ENCODE measurements at regions not wholly inside any gene's neighbourhood (a gene's known extent, or its start where the extent isn't known, plus 50 kb on each side); places are given as distances from the start of the nearest gene placed in this dataset.

DNA sequence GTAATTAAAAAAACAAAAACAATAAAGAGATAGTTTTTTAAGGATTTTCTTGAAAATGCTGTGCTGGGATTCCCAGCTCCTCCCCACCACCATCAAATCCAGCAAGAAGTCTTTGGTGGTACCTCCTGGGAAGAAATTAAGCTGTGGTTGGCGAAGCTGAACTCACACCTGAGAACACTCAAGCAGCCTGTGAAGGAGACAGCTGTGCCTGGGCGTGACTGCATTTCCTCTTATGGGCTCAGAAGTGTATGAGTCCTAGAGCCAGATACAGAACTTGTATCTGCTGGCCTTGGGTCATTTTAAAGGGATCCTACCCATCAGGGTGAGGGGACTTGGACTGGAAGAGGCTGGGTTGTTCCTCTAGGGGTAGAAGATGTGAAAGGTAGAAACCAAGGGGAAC, 561.2 kb upstream of the SGCD start:
- ChIA-PET POLR2A (no interaction called here), CTCF (no interaction called here)
- Mint-ChIP-seq H3K27ac (no peak overlapping the region), H3K9me3 (peaks cover 9% of the 10 kb centered on the region), H3K36me3 (ENCODE audit: low read depth) (no peaks in the 10 kb centered on the region), H3K4me1 (peaks cover 5% of the 10 kb centered on the region), H3K27me3 (no peaks in the 10 kb centered on the region), H3K4me3 (no peak overlapping the region)
- DNase-seq = no peak

DNA sequence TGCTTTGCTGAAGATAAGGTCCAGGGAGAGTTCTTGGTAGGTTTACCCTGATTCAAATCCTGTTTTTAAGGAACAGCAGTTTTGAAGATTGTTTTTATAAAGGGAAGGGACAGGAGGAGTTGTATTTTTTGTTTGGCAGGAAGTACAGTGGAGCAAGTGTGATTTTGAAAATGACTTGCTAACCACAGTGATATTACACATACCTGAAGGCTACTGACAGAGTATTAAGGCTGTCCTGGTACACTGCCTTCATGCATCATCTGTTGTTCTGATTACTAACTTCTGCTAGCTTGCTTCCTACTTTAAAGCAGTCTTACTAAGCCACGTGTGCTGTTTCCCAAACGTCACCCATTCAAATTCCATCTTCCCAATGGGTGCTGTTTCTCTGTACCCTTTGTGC, 559.5 kb upstream of the SGCD start:
- no peaks in the 10 kb centered on the region for H3K36me3 Mint-ChIP-seq (ENCODE audit: low read depth)
- H3K4me3 Mint-ChIP-seq = no peak overlapping the region
- CTCF ChIA-PET = no interaction called here
- no peak for DNase-seq
- peaks cover 5% of the 10 kb centered on the region for H3K4me1 Mint-ChIP-seq
- no peaks in the 10 kb centered on the region for H3K9me3 Mint-ChIP-seq
- no peak overlapping the region for H3K27ac Mint-ChIP-seq
- POLR2A ChIA-PET = no interaction called here
- H3K27me3 Mint-ChIP-seq = no peaks in the 10 kb centered on the region

DNA sequence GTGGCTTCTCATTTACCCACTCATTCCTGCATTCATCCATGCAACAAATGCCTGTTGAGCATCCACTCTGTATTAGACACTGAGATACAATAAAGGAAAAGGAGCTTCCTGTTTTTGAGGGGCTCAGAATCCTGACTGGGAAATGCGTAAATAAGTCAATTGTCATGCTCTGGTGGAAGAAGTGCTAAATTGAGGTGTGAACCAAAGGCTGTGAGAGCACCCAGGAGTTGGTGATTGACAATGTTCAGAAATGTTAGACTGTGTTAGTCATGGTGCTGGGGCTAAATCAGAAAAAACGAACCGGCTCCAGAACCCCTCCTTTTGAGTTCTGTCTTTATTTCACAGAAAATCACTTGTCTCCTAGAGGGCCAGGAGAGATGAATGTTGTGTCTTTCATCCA, 558.6 kb upstream of the SGCD start:
- ChIA-PET POLR2A (no interaction called here), CTCF (no interaction called here)
- Mint-ChIP-seq H3K36me3 (ENCODE audit: low read depth) (no peaks in the 10 kb centered on the region), H3K9me3 (no peaks in the 10 kb centered on the region), H3K4me3 (no peak overlapping the region), H3K27ac (no peak overlapping the region), H3K27me3 (no peaks in the 10 kb centered on the region), H3K4me1 (peaks cover 5% of the 10 kb centered on the region)
- DNase-seq = no peak

DNA sequence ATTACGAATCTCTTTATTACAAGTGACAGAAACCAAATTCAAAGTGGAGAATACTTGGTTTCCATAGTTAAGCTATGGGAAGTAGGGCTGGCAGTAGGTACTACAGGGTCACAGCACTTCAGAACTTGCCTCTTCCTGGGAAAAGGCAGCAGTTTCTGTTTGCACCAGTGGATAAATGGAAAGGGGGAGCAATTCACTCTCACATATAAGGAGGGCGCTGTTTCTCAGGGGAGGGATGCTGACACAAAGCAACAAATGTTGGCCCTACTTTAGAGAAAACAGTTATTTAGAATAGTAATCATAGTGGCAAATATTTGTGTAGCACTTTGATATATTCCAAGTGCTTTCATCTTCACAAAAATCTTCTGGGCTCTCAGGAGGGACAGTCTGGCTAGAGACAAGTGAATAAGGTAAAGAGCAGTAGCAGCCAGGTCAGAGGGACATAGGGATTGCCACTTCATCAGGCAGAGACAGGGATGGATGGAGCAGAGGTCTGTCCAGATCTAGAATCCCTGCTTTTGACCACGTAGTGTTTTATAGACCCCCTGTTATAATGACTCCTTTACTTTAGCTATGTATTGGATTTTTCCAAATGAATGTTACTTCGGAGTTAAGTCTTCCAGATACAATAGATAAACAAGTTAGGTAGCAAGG, 554.8 kb upstream of the SGCD start:
- H3K4me3 Mint-ChIP-seq = no peak overlapping the region
- no peaks in the 10 kb centered on the region for H3K27me3 Mint-ChIP-seq
- peaks cover 6% of the 10 kb centered on the region for H3K4me1 Mint-ChIP-seq
- no peaks in the 10 kb centered on the region for H3K9me3 Mint-ChIP-seq
- H3K36me3 Mint-ChIP-seq (ENCODE audit: low read depth) = no peaks in the 10 kb centered on the region
- H3K27ac Mint-ChIP-seq = no peak overlapping the region
- no peak for DNase-seq
- ChIA-PET POLR2A (no interaction called here), CTCF (no interaction called here)

DNA sequence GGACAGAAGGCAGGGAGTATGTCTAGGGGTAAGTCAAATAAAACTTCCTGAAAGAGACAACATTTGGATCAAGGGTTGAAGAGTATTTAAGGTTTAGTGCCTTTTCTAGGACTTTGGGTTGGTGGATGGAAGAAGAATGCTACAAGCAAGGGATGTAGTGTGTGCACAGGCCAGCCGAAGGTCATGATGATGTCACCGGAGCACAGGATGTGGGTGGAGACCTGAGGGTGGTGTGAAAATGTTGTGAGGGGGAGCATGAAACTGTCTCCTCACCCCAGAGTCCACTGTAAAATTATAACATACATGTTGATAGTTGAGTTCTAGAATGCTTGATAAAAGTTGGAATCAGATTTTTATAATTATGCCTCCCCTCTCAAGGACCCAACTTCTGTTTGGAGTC, 553.3 kb upstream of the SGCD start:
- ChIA-PET CTCF (no interaction called here), POLR2A (no interaction called here)
- Mint-ChIP-seq H3K27me3 (no peaks in the 10 kb centered on the region), H3K36me3 (ENCODE audit: low read depth) (no peaks in the 10 kb centered on the region), H3K4me1 (peaks cover 4% of the 10 kb centered on the region), H3K27ac (no peak overlapping the region), H3K4me3 (no peak overlapping the region), H3K9me3 (no peaks in the 10 kb centered on the region)
- DNase-seq = peak; percentile 18

DNA sequence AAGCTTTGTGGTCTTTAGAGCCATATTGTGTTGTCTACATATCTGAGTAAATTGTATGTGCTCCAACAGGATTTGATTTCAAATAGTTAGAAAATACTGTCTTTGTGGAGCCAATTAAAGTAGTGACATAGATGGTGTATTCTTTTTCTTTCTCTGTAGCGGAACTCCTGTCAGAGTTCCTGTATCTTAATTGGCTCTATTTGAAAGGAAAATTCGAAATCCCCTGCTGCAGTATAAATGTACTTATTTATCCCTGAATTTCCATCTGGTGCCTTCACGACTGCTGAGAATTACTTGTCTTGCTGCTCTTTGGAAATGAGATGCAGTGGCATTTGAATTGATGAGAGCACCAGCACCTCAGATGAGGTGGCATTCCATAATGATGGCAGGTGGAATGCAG, 546.7 kb upstream of the SGCD start:
- CTCF ChIA-PET = no interaction called here
- no peaks in the 10 kb centered on the region for H3K27me3 Mint-ChIP-seq
- POLR2A ChIA-PET = no interaction called here
- no peak overlapping the region for H3K4me3 Mint-ChIP-seq
- no peak overlapping the region for H3K27ac Mint-ChIP-seq
- no peaks in the 10 kb centered on the region for H3K4me1 Mint-ChIP-seq
- no peak for DNase-seq
- no peaks in the 10 kb centered on the region for H3K36me3 Mint-ChIP-seq (ENCODE audit: low read depth)
- no peaks in the 10 kb centered on the region for H3K9me3 Mint-ChIP-seq

DNA sequence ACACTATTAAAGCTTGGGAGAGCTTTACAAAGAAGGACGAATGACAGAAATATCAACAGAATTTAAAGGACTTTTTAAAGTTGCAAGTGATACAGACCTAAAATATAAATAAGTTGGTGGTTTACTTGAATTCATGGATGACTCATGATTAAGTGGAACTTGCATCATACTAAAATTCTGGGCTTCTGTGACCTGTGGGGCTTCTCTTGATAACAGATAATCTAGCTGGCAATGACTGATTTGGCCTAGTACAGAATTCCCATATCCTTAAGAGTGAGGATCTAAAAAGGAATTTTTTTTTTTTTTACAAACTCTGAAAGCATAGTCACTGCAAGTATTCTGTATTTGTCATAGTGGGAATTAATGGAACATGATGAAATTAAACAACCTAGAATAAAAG, 543.7 kb upstream of the SGCD start:
- Mint-ChIP-seq H3K36me3 (ENCODE audit: low read depth) (no peaks in the 10 kb centered on the region), H3K9me3 (no peaks in the 10 kb centered on the region), H3K27ac (no peak overlapping the region), H3K27me3 (no peaks in the 10 kb centered on the region), H3K4me3 (no peak overlapping the region), H3K4me1 (no peaks in the 10 kb centered on the region)
- ChIA-PET POLR2A (no interaction called here), CTCF (no interaction called here)
- DNase-seq = no peak

DNA sequence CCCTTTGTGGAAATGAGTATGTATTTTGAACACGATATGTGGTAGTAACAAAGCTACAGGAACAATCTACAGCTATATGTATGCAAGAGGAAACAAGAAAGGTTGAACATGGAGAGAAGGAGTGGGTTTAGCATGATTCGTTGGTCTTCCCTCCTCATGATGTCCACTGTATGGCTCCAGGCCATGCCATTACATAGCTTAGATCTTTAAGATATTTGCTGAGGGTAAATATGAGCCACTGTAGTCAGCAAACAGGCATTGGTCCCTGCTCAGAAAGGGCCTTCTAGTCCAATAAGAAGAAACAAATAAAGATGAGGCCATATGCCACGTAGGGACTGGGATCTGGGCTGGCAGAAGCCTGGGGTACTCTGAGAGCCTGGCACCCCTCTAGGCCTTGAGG, 543.2 kb upstream of the SGCD start:
- H3K27me3 Mint-ChIP-seq = no peaks in the 10 kb centered on the region
- no peak for DNase-seq
- ChIA-PET POLR2A (no interaction called here), CTCF (no interaction called here)
- no peaks in the 10 kb centered on the region for H3K4me1 Mint-ChIP-seq
- no peak overlapping the region for H3K4me3 Mint-ChIP-seq
- no peaks in the 10 kb centered on the region for H3K36me3 Mint-ChIP-seq (ENCODE audit: low read depth)
- no peaks in the 10 kb centered on the region for H3K9me3 Mint-ChIP-seq
- no peak overlapping the region for H3K27ac Mint-ChIP-seq

DNA sequence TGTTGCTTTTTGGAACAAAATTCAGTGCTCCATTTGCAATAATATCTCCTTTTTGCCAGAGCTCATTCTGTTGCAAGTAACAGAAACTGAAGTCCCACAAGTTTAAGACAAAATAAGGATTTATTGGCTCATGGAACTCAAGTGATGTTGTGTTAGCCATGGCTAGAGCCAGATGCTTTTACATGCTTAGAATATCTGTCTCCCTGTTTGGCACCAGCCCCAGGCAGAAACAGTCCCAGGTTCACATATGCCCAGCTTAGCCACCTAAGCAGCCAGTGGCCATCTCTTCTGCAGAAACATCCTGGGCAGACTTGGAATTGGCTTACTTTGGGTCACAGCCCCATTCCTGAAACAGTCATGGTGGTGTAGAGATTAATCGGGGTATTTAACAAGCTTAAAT, 540.9 kb upstream of the SGCD start:
- no peak overlapping the region for H3K27ac Mint-ChIP-seq
- H3K4me1 Mint-ChIP-seq = no peaks in the 10 kb centered on the region
- H3K4me3 Mint-ChIP-seq = no peak overlapping the region
- no peaks in the 10 kb centered on the region for H3K27me3 Mint-ChIP-seq
- POLR2A ChIA-PET = no interaction called here
- H3K36me3 Mint-ChIP-seq (ENCODE audit: low read depth) = no peaks in the 10 kb centered on the region
- DNase-seq = no peak
- CTCF ChIA-PET = no interaction called here
- H3K9me3 Mint-ChIP-seq = no peaks in the 10 kb centered on the region

DNA sequence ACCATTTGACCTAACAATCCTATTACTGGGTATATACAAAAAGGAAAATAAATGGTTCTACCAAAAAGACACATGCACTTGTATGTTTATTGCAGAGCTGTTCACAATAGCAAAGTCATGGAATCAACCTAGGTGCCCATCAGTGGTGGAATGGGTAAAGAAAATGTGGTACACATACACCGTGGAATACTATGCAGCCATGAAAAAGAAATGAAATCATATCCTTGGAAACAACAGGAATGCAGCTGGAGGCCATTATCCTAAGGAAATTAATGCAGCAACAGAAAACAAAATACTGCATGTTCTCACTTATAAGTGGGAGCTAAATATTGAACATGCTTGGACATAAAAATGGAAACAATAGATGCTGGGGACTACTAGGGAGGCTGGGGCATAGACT, 534.1 kb upstream of the SGCD start:
- Mint-ChIP-seq H3K9me3 (peaks cover 16% of the 10 kb centered on the region), H3K4me3 (no peak overlapping the region), H3K27me3 (no peaks in the 10 kb centered on the region), H3K27ac (no peak overlapping the region), H3K36me3 (ENCODE audit: low read depth) (no peaks in the 10 kb centered on the region), H3K4me1 (no peaks in the 10 kb centered on the region)
- ChIA-PET POLR2A (no interaction called here), CTCF (no interaction called here)
- no peak for DNase-seq

DNA sequence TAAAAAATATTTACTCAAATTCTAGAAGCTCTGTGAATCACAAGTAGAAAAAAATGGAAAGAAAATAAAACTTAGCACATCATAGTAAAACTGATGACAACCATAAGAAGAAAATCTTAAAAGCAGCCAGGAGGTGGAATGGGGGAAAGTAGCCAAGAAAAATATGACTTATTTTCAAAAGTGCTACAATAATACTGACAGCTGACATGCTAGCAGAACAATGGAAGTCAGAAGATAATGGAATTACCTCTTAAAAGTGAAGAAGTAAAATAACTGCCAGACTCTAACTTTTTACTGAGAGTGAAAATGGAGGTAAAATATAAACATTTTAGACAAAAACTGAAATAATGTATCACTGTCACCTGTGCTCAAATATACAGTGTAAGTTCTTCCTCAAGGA, 532.2 kb upstream of the SGCD start:
- no peaks in the 10 kb centered on the region for H3K4me1 Mint-ChIP-seq
- ChIA-PET POLR2A (no interaction called here), CTCF (no interaction called here)
- H3K36me3 Mint-ChIP-seq (ENCODE audit: low read depth) = no peaks in the 10 kb centered on the region
- H3K27me3 Mint-ChIP-seq = no peaks in the 10 kb centered on the region
- H3K27ac Mint-ChIP-seq = no peak overlapping the region
- peaks cover 16% of the 10 kb centered on the region for H3K9me3 Mint-ChIP-seq
- DNase-seq = no peak
- no peak overlapping the region for H3K4me3 Mint-ChIP-seq

DNA sequence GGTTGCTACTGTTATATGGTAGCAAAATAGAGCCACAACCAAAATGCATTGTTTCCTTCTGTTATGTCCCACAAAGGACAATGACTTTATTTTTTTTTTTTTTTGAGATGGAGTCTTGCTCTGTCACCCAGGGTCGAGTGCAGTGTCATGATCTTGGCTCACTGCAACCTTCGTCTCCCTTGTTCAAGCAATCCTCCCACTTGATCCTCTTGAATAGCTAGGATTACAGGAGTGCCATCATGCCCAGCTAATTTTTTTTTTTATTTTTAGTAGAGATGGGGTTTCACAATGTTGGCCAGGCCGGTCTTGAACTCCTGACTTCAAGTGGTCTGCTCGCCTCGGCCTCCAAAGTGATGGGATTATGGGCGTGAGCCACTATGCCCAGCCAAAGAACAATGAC, 527.7 kb upstream of the SGCD start:
- no peak overlapping the region for H3K27ac Mint-ChIP-seq
- peaks cover 8% of the 10 kb centered on the region for H3K9me3 Mint-ChIP-seq
- no peaks in the 10 kb centered on the region for H3K27me3 Mint-ChIP-seq
- no peaks in the 10 kb centered on the region for H3K36me3 Mint-ChIP-seq (ENCODE audit: low read depth)
- no peak overlapping the region for H3K4me3 Mint-ChIP-seq
- ChIA-PET POLR2A (no interaction called here), CTCF (no interaction called here)
- DNase-seq = no peak
- H3K4me1 Mint-ChIP-seq = no peaks in the 10 kb centered on the region

DNA sequence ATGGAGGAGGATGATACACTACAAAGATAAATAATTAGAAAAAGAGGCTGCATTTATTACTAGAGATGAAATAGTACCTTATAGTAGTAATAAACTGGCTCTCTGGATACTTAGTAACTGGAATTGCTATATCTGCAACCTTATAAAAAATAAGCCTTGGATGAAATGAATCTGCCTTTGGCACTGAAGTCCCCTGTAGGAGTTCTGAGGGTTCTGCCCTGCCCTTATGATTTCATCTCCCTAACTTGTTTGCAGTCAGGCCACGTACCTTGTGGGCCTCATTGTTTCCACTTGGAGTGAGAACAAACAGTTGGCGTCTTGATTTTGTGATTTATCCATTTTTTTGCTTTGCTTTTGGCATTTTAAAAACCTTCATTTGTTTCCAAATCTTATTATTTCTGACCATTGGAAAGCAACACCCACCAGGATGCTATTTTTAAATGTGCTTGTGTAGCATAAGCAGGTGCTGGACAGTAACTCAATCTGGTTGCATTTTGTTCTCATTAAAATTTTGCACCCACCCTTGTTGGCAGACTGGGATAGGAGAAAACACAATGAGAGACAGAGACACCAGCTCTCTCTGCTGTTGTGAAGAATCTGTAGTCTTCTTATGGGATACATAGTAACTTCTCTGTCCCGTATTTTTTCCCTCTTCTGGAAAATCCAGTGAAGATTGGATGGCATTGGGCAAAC, 518.9 kb upstream of the SGCD start:
- H3K27me3 Mint-ChIP-seq = no peaks in the 10 kb centered on the region
- no peak for DNase-seq
- H3K9me3 Mint-ChIP-seq = no peaks in the 10 kb centered on the region
- ChIA-PET POLR2A (no interaction called here), CTCF (no interaction called here)
- H3K4me3 Mint-ChIP-seq = no peak overlapping the region
- no peaks in the 10 kb centered on the region for H3K4me1 Mint-ChIP-seq
- H3K27ac Mint-ChIP-seq = no peak overlapping the region
- no peaks in the 10 kb centered on the region for H3K36me3 Mint-ChIP-seq (ENCODE audit: low read depth)

DNA sequence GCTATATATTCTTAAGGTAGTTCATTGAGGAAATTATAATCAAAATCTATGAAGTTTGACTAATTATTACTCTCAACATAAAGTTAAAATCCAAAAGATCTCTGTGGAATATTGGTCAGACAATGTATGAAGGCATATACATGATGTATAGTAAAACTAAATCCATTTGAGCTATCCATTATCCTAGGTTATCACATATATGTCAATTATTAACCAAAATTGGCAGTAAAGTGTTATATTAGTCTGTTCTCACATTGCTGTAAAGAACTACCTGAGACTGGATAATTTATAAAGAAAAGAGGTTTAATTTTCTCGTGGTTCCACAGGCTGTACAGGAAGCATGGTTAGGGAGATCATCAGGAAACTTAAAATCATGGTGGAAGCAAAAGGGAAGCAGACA, 511.7 kb upstream of the SGCD start:
- H3K4me1 Mint-ChIP-seq = no peaks in the 10 kb centered on the region
- no peaks in the 10 kb centered on the region for H3K9me3 Mint-ChIP-seq
- no peaks in the 10 kb centered on the region for H3K27me3 Mint-ChIP-seq
- CTCF ChIA-PET = no interaction called here
- POLR2A ChIA-PET = no interaction called here
- no peaks in the 10 kb centered on the region for H3K36me3 Mint-ChIP-seq (ENCODE audit: low read depth)
- DNase-seq = no peak
- H3K27ac Mint-ChIP-seq = no peak overlapping the region
- no peak overlapping the region for H3K4me3 Mint-ChIP-seq
